Right atrium auricular region (tissue), 2 donors: ENCODE measurements at regions not wholly inside any gene's neighbourhood (a gene's known extent, or its start where the extent isn't known, plus 50 kb on each side); places are given as distances from the start of the nearest gene placed in this dataset.
"Not testable (repeated sequence)": the region's sequence is repeated elsewhere in the genome, so short reads cannot be mapped to it uniquely, and the experiment has no call there.

Source experiments
- DNase-seq: peaks from one replicate; pipeline ENCODE4 v3.0.0-alpha.2; 2019; ENCODE audit warnings: low spot score
- H3K27ac ChIP-seq, 2 donors: fragments of 200-600 bp; sonication (generic); 1 replicate in 1 of 2; 2 replicates in 1 of 2; pipeline ENCODE4 v1.5.1; 2016 to 2019
- H3K27me3 ChIP-seq, 2 donors: fragments of 200-600 bp; sonication (generic); one replicate each; pipeline versions ENCODE4 v1.5.1 to v1.6.0; 2017 to 2019
- H3K36me3 ChIP-seq: fragments of 200-600 bp; sonication (generic); one replicate; pipeline ENCODE4 v1.5.1; 2016
- H3K4me1 ChIP-seq, 2 donors: fragments of 200-600 bp; sonication (generic); one replicate each; pipeline versions ENCODE4 v1.5.1 to v1.6.0; 2017 to 2019
- H3K4me3 ChIP-seq, 2 donors: fragments of 200-600 bp; sonication (generic); 1 replicate in 1 of 2; 2 replicates in 1 of 2; pipeline ENCODE4 v1.5.1; 2017 to 2019; ENCODE audit warnings: mild to moderate bottlenecking in 1 of 2, moderate library complexity in 1 of 2
- H3K9me3 ChIP-seq, 2 donors: fragments of 200-600 bp; sonication (generic); one replicate each; pipeline ENCODE4 v1.5.1; 2019
- TF ChIP-seq, protein P1 (sequence below), 2 donors: fragments of 200-600 bp; sonication (generic); IDR thresholded peaks; one replicate each; pipeline ENCODE4 v1.5.1; 2019; ENCODE audit warnings: antibody characterized with exemption in 2 of 2

DNA sequence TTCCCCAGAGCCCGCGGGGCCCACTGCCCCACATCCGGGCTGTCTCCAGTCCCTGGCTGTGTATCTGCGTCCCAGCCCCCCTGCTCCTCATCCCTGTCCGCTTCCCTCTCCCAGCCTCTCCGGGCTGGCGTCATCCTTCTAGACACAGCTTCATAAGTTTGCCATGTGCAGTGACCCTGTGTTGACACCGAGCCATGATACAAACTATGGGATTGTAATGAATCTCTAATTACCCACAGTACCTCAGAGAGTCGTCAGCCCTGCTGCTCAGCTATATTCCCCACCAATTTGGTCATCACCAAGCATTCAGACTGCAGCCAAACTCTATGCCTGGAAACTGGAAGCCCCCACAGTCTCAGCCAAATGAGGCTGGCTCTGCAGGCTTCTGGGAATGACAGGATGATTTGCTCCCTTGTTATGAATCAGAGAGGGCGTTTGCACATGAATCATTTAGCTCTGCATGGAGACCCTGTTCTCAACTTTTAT, 466.1 kb upstream of the ATP11B start:
- DNase-seq: no peak
- Histone ChIP-seq H3K36me3 (no peaks in the 10 kb centered on the region), H3K9me3 (no peaks in the 10 kb centered on the region)

DNA sequence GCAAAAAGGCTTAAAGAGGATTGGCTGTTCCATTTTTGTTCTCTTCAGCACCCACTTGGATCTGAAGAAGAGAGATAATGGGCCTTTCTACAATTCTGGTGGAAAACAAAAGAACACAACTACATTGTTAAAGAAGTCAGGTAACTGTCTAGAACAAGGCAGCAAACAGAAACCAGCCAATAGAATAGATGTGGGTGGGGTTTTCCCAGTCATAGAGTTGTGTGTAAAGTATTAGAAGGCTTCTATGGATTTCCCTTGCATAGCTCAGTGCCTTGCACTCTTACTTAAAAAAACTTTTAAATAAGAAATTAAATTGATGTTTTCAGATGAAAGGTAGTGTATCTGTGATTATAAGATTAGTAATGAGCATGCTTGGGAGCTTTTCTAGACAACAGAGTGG, 462.7 kb upstream of the ATP11B start:
- Histone ChIP-seq H3K4me3 (no peak overlapping the region), H3K9me3 (peaks cover 0 to 6% of the 10 kb centered on the region in 2 donors), H3K27me3 (no peaks in the 10 kb centered on the region), H3K27ac (no peak overlapping the region), H3K36me3 (no peaks in the 10 kb centered on the region), H3K4me1 (no peaks in the 10 kb centered on the region)
- TF ChIP-seq, protein P1, sequence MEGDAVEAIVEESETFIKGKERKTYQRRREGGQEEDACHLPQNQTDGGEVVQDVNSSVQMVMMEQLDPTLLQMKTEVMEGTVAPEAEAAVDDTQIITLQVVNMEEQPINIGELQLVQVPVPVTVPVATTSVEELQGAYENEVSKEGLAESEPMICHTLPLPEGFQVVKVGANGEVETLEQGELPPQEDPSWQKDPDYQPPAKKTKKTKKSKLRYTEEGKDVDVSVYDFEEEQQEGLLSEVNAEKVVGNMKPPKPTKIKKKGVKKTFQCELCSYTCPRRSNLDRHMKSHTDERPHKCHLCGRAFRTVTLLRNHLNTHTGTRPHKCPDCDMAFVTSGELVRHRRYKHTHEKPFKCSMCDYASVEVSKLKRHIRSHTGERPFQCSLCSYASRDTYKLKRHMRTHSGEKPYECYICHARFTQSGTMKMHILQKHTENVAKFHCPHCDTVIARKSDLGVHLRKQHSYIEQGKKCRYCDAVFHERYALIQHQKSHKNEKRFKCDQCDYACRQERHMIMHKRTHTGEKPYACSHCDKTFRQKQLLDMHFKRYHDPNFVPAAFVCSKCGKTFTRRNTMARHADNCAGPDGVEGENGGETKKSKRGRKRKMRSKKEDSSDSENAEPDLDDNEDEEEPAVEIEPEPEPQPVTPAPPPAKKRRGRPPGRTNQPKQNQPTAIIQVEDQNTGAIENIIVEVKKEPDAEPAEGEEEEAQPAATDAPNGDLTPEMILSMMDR (IDR thresholded peaks at IDR 0.05): no peak
- DNase-seq: no peak

More for the DNA sequence above, 466.1 kb upstream of the ATP11B start:
- no peak overlapping the region for H3K4me3 ChIP-seq
- H3K4me1 ChIP-seq: no peaks in the 10 kb centered on the region
- no peaks in the 10 kb centered on the region for H3K27me3 ChIP-seq
- TF ChIP-seq, protein P1 (IDR thresholded peaks at IDR 0.05): no peak
- H3K27ac ChIP-seq: no peak overlapping the region

DNA sequence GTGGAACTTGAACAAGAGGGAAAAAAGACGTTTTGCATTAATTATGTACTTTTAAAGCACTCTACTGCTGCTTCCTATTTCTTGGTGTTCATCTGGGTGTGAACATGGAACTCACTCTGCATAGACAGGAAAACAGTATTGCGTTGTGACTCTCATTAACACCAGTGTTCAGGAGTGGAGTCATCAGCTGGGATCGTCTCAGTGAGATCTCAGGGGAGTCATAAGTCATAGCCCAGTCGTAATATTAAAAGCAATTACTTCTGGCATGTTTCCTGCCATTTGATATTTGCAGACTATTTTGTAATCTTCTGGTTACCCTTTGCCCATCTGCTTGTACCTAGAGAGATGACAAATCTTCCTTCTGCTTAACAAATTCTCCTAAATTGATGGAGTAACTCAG, 462.0 kb upstream of the ATP11B start:
- Histone ChIP-seq H3K4me1 (no peaks in the 10 kb centered on the region), H3K27me3 (no peaks in the 10 kb centered on the region), H3K4me3 (no peak overlapping the region), H3K9me3 (peaks cover 0 to 11% of the 10 kb centered on the region in 2 donors), H3K36me3 (no peaks in the 10 kb centered on the region), H3K27ac (no peak overlapping the region)
- no peak for DNase-seq
- TF ChIP-seq, protein P1 (IDR thresholded peaks at IDR 0.05): no peak

DNA sequence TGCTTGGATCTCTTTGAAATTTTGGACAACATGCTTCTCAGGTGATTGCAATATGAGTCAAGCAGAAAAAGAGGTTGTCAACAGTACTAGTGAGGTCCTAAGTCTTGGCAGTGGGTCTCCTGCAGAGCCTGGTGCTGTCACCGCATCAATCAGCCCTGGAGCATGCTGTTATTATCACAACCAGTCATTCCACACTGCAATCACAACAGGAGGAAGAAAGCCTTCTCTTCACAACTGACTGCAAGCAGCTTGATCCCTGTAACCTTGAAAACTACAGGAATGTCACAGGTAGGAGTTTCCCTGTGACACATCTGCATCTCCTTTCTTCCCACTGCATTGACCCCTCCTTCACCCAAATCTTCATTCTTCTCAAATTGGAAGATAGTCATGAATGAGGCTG, 451.1 kb upstream of the ATP11B start:
- H3K36me3 ChIP-seq: no peaks in the 10 kb centered on the region
- H3K27ac ChIP-seq: no peak overlapping the region
- no peak for DNase-seq
- no peaks in the 10 kb centered on the region for H3K27me3 ChIP-seq
- H3K4me1 ChIP-seq: no peaks in the 10 kb centered on the region
- TF ChIP-seq, protein P1 (IDR thresholded peaks at IDR 0.05): no peak
- peaks cover 0 to 9% of the 10 kb centered on the region in 2 donors for H3K9me3 ChIP-seq
- H3K4me3 ChIP-seq: no peak overlapping the region

DNA sequence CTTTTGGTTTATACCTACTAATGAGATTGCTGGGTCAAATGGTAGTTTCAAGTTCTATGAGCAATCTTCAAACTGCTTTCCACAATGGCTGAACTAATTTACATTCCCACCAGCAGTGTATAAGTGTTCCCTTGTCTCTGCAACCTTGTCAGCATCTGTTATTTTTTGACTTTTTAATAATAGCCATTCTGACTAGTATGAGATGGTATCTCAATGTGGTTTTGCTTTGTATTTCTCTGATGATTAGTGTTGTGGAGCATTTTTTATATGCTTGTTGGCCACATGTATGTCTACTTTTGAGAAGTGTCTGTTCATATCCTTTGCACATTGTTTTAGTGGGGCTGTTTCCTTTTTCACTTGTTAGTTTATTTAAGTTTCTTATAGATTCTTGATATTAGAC, 449.3 kb upstream of the ATP11B start:
- DNase-seq, H3K9me3 ChIP-seq, H3K27ac ChIP-seq, H3K4me3 ChIP-seq, H3K4me1 ChIP-seq, H3K27me3 ChIP-seq, H3K36me3 ChIP-seq: not testable (repeated sequence)

DNA sequence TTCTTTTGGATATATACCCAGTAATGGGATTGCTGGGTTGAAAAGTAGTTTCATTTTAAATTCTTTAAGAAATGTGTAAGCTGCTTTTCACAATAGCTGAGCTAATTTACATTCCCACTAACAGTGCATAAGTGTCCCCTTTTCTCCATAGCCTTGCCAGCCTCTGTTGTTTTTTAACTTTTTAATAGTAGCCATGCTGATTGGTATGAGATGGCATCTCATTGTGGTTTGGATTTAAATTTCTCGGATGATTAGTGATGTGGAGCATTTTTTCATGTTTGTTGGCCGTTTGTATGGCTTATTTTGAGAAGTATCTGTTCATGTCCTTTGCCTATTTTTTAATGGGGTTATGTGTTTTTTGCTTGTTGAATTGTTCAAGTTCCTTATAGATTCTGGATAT, 444.3 kb upstream of the ATP11B start:
- Histone ChIP-seq H3K27ac (no peak overlapping the region), H3K4me3 (no peak overlapping the region), H3K36me3 (no peaks in the 10 kb centered on the region), H3K9me3 (peaks cover 0 to 9% of the 10 kb centered on the region in 2 donors), H3K27me3 (no peaks in the 10 kb centered on the region), H3K4me1 (no peaks in the 10 kb centered on the region)
- no peak for DNase-seq
- TF ChIP-seq, protein P1 (IDR thresholded peaks at IDR 0.05): no peak
